HG02798 (cell line): ENCODE measurements at regions not wholly inside any gene's neighbourhood (a gene's known extent, or its start where the extent isn't known, plus 50 kb on each side); places are given as distances from the start of the nearest gene placed in this dataset.

Experiments
- ATAC-seq: cut with Tn5 transposase; IDR thresholded peaks from one replicate; pipeline ENCODE4 v1.9.1; 2021; ENCODE audit warnings: mild to moderate bottlenecking; ENCODE audit not compliant: unreplicated experiment, poor library complexity

- ATAC-seq = no peak
Observed at GRCh38 chr12:18207266-18207665, 54.1 kb upstream of the PIK3C2G start.

GRCh38 chr12:18206198-18206597 lies 55.1 kb upstream of the PIK3C2G start:
- ATAC-seq = no peak

- ATAC-seq = no peak
Observed at GRCh38 chr12:18204053-18204452, 57.3 kb upstream of the PIK3C2G start.

- ATAC-seq = no peak
Observed at GRCh38 chr12:18192119-18192518, 69.2 kb upstream of the PIK3C2G start.

GRCh38 chr12:18183141-18183540 lies 78.2 kb upstream of the PIK3C2G start:
- ATAC-seq = no peak

GRCh38 chr12:18171571-18171970 lies 81.6 kb upstream of the RERGL start:
- ATAC-seq = no peak

GRCh38 chr12:18168016-18168415 lies 78.0 kb upstream of the RERGL start:
- no peak for ATAC-seq

- ATAC-seq = peak; percentile 45
Observed at GRCh38 chr12:18165889-18166288, 75.9 kb upstream of the RERGL start.

- ATAC-seq = peak; percentile 97
Observed at GRCh38 chr12:18165422-18165871, 75.5 kb upstream of the RERGL start.

GRCh38 chr12:18160901-18161300 lies 70.9 kb upstream of the RERGL start:
- no peak for ATAC-seq

GRCh38 chr12:18158774-18159557 lies 69.0 kb upstream of the RERGL start:
- peak; percentile 83 for ATAC-seq

GRCh38 chr12:18153826-18154225 lies 63.8 kb upstream of the RERGL start:
- no peak for ATAC-seq

GRCh38 chr12:18151036-18151435 lies 61.0 kb upstream of the RERGL start:
- no peak for ATAC-seq

- ATAC-seq = no peak
Observed at GRCh38 chr12:18148961-18149360, 59.0 kb upstream of the RERGL start.

GRCh38 chr12:18146363-18146762 lies 56.4 kb upstream of the RERGL start:
- ATAC-seq = no peak

GRCh38 chr12:18145924-18146323 lies 55.9 kb upstream of the RERGL start:
- ATAC-seq = no peak

GRCh38 chr12:18141048-18141982 lies 51.3 kb upstream of the RERGL start:
- no peak for ATAC-seq

GRCh38 chr12:18139989-18140596 lies 50.1 kb upstream of the RERGL start:
- no peak for ATAC-seq
